ENCODE measurements at regions not wholly inside any gene's neighbourhood (a gene's known extent, or its start where the extent isn't known, plus 50 kb on each side); places are given as distances from the start of the nearest gene placed in this dataset.
"Not testable (repeated sequence)": the region's sequence is repeated elsewhere in the genome, so short reads cannot be mapped to it uniquely, and the experiment has no call there.

DNA sequence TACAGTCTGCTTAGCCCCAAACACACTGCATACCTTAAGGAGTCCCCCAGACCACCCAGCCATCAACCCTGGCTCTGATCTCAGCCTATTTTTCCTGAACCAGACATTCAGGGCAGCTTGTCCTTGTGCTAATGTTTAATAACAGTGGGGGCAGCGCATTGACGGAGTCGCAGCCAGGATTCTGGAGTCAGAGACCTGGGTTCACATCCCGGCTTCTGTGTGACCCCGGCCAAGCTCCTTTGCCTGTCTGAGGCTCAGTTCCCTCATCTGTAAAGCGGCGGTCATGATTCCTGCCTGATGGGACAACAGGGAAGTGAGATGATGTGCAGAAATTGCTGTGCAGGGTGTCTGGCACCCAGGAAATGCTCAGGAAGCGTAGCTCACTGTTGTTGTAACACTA, 63.1 kb downstream of the MATN1 start:
- no peak for DNase-seq

DNA sequence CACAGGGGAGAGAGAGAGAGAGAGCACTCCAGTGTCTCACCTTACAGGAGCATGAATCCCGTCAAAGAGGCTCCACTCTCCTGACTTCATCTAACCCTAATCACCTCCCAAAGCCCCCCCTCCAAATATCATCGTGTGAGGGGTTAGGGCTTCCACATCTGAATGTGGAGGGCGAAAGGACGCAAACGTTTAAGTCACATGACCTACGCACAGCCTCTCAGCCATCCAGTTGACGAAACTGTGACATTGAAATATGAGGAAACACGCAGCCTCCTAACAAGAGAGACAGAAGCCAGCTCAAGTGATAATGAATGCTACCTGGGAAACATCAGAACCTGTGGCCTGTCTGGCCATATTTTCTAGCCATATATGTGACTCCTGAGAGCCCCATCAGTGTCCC, 63.7 kb downstream of the MATN1 start:
- no peak for DNase-seq

DNA sequence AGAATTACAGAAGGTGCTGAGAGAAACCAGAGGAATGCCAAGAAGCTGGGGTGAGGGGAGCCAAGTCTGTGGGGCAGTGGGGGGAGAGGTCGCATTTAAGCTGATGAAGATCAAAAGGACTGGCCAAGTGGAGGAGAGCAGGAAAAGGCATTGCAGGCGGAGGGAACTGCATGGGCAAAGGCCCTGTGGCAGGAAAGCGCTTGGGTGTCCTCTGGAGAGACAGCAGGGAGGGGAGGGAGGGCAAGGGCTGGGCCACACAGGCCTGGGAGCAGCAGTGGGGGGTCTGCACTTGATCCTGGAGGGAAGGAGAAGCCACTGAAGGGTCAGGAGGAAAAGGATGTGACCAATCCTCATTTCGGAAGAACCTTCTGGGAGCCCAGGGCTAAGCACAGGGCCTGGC, 65.0 kb downstream of the MATN1 start:
- DNase-seq: not testable (repeated sequence)

DNA sequence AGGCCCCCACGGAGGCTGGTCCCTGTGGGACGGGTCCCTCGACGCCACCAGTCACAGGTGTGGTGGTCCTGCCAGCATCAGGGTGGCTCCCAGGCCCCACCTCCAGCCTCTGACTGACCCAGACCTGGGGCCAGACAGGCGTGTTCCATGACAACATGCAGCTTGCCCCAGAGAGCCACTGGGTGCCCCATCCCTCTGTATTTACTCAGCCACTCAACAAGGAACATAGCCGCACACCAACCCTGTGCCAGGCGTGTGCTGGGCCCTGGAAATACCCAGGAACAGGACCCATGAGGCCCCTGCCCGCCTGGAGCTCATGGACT, 65.4 kb downstream of the MATN1 start:
- no peak for DNase-seq

DNA sequence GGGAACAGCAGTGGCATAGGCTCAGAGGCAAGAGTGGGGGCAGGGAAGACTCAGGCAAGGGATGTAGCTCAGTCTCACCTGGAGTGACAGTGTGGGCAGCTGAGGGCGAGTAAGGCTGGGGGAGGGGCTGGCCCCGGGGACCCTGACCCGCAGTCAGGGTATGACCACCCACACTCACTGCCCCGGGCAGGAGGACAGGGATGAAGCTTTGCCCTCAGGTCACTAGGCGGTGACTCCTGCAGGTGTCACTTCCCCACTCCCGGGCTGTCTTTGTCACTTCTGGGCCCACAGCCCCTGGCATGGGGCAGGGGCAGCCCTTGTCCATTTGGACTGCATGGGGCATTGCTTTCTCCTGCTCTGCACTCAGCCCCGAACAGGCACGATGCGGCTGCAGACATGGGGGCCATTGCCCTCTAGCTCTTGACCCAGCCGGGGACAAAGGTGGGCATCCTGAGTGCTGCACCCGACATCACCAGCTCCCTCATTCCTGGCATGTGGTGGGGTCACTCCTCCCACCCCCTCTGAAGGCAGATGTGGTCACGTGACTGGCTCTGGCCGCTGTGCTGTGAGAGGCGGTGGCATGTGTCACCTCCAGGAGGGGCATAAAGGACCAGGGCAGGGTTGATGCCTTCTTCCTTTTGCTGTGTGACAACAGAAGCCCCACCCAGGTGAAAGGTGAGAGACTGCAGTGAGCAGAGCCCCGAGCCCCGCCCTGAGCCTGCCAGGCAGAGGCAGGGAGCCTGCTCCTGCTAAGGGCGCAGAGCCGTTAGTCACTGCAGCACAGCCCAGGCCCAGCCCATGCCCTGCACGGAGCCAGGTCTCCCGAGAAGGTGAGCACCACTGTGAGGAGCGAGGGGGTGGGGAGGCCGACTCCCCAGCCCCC, 66.0 kb downstream of the MATN1 start:
- DNase-seq: no peak

DNA sequence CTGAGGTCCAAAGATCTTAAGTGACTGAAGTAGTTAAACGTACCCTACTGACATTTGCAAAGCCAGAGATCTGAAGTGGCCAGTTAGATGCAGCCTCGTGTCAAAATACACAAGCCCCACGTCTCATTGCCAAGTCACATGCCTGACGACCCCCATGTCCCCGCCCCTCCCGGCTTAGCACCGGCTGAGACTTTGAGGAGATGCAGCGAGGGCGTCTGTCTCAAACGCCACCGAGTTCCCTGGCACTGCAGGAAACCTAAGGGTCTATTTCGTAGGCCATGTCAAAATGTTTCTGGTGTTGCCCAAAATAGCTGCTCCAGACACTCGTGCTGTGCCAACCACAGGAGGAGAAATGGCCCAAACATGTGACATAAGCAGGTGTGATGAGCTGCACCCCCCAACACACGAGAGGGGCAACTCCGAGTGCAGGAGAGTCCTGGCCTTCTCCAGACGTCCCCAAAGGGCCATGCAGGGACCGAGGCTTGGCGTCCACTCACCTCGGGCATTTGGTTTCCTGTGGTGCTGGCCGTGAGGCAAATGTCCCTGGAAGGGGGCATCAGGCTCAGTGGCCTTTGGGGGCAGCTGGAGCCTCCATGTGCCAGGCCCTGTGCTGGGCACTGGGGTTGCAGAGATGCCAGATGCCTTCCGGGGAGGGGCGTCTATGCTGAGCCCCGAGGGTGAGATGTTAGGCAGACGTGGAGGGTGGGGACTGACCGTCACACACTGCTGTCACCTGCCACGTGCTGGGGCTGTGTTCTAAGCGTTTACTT, 67.0 kb downstream of the MATN1 start:
- DNase-seq: no peak

DNA sequence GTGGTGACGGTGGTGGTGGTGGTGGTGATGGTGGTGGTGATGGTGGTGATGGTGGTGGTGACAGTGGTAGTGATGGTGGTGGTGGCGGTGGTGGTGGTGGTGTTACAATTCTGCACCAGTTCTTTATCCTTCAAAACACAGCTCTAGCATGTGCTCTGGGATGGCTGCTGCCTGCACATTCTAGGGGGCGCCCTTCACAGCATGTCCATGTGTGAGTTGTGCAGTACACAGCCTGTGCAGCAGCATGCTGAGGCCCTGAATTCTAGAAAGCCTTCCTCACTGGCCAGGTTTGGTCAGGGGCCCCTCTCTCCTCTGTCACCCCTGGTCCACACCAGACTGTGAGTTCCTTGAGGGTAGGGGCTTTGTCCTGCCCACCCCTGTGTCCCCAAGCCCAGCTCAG, 67.7 kb downstream of the MATN1 start:
- DNase-seq: no peak

DNA sequence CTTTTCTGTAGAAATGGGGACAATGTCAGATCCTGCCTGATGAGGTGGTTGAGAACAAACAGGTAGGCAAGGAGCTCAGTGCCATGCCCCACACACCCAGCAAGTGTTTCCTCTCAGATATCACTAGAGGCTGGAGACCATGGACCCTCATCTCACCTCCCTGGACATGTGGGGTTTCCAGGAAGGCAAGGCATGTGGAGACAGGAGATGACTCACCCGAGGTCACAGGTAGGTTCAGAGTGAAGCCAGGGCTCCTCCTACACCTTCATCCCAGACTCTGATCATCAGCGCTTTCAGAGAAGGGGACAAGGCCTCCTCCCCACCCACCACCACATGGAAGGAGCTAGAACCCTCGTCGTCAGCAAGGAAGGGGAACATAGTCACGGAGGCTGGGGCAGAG, 69.2 kb downstream of the MATN1 start:
- DNase-seq: no peak

DNA sequence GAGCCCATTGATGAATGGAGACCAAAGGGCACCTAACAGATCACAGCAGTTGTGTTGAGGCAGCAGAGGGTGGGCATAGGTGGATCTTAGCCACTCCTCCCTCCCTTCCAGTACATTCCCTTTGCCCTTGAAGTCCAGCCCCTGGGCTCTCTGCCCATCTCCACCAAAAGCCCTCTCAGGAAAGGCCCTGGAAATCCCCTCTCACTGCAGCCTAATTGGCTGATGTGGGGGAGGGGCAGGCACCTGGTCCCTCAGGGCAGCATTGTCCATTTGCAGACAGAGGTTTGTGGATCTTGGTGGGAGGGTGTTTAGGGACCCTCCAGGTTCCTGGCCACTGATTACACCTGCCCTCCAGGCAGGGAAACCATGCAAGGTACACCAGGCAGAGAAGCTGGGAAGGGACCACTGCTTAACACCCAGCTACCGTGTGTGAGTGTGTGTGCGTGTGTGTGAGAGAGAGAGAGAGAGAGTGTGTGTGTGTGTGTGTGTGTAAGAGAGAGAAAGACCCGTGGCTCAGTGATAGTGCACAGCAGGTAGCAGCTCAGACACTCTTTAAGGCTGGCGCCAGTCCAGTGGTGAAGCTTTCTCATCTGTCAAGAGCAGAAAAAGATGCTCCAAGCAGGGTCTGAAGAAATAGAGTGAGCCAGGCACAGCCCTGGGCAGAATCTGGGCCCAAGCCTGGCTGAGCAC, 71.1 kb downstream of the MATN1 start:
- DNase-seq: no peak

DNA sequence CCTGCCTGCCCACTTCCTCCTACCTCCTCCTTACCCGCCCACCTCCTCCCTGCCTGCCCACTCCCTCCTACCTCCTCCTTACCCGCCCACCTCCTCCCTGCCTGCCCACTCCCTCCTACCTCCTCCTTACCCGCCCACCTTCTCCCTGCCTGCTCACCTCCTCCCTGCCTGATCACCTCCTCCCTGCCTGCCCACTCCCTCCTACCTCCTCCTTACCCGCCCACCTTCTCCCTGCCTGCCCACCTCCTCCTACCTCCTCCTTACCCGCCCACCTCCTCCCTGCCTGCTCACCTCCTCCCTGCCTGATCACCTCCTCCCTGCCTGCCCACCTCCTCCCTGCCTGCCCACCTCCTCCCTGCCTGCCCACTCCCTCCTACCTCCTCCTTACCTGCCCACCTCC, 72.0 kb downstream of the MATN1 start:
- DNase-seq: not testable (repeated sequence)

DNA sequence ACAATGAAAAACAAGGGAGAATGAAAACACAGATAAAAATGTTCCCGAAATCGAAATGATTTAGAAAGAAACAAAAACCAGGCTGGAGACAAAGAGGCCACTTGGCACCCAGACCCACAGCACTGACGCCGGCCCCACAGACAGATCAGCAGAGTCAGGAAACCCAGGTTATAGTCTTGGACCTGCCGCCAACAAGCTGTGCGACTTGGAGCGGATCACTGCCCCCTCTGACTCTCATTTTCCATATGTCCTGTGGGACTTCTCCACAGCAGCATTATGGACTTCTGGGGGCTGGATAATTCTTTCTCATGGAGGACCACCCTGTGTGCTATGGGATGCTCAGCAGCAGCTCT, 72.4 kb downstream of the MATN1 start:
- no peak for DNase-seq

DNA sequence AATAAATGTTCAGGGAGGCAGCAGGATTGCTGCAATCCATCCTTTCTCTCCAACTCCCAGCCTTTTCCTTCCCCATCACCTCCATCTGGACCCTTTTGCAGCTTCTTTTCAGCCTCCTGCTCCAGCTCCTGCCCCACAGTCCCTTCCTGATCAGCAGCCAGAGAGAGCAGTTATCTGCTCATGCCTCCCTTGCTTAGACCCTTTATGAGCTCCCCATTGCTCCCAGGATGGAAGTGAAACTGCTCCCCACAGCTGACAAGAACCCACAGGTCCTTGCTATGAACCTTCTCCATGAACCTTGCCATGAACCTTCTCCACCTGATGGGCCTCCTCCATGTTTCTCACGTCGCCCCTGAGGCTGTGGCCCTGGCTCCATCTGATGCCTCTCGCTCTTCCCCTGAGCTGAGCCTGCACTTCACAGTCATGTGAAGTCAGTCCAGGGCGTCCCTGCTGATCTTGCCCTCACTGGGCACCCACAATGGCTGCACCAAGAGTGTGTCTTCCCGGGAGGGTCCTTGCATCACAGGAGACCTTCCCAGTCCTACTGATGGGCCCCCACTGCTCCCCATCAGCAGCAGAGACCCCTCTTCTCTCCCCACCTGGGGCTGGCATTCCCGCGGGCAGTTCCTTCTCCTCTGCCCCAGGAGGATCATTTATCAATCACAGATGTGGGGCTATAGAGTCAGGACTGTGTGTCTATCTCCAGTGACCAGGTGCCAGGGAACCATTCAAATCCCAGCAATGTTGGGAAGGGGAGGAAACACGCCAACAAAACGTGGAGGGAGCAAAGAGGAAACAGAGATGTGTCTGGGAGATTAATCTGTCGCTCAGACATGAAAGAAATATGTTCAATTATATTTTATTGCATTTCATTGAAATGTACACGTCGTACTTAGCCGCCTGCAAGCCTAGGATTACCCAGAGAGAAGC, 73.1 kb downstream of the MATN1 start:
- no peak for DNase-seq

DNA sequence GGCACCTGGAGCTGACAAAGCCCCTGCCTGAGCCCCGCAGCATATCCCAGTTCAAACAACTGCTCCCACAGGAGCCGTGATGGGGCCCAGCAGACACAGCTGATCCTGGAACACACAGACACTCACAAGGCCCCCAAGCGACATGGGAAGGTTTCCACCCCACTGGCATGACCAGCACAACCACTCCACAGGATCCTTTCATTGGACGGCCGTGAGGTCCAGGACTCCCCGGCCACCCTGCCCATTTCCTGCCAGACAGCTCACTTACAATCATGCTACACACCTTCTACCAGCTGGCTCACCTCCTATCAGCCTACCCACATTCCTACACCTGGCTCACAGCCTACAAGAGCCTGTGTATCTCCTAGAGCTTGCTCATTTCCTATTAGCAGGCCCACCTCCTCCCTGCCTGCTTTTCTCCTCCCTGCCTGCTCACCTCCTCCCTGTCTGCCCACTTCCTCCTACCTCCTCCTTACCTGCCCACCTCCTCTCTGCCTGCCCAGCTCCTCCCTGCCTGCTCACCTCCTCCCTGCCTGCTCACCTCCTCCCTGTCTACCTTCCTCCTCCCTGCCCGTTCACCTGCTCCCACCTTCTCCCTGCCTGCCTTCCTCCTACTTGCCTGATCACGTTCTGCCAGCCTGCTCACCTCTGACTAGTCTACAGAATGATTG, 73.9 kb downstream of the MATN1 start:
- no peak for DNase-seq

DNA sequence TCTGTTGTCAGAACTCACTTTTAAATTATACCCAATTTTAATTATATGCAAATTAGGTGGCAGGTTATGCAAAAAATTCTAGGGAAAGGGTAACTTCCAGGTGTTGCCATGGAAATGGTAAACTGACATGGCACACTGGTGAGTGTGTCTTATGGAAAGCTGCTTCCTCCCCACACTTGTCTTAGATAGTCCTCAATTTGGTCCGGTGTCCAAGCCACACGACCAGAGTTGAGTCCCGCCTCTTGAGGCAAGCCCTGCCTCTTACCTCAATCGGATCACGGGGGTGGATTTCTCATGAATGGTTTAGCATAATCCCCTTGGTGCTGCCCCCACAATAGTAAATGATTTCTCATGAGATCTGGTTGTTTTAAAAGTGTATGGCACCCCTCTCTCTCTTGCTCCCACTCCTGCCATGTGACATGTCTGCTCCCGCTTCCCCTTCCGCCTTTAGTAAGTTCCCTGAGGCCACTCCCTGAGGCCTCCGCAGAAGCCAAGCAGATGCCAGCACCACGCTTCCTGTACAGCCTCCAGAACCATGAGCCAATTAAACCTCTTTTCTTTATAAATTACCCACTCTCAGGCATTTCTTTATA, 74.9 kb downstream of the MATN1 start:
- no peak for DNase-seq

DNA sequence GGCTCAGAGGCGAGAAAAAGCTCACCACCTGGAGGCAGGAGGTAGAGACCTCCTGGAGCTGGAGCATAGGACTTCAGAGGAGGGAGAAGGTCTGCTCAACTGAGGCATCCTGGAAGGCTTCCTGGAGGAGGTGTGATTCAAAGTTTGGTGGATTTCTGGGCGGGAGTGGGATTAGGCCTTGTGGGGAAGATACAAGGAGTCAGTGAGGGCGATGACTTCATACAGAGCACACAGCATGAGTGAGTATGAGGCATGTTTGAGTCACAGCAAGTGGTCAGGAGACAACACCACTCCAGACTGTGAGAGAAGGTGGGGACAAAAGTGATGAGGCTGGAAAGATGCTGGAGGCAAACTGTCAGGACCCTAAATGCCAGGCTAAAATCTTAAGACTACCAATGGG, 77.6 kb downstream of the MATN1 start:
- DNase-seq: no peak

DNA sequence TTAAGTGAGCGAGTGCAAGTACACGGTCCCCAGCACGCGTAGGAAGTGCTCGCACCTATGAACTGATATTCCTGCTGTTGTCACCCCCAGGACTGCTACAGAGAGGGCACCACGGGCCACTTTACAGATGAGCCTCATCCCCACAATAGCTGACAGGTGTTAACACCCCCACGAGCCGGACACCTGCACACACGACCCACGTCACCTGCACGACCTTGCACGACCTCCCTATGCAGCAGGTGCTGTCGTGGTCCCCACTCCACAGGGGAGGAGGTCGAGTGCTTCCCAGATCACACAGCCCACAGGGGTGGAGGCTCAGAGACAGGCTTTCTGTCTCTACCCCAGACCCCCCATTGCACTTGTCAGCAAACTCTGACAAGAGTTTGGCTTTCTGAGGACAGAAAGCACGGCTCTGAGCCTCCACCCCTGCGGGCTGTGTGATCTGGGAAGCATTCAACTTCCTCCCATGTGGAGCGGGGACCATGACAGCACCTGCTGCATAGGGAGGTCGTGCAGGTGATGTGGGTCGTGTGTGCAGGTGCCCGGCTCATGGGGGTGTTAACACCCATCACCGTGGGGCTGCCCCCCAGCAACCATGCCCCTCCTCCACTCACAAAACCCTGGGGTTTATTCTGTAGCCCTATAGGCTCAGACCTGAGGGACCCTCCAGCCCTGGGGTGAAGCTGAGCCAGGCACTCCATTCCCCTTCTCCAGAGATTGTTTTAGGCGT, 80.8 kb downstream of the MATN1 start:
- no peak for DNase-seq

DNA sequence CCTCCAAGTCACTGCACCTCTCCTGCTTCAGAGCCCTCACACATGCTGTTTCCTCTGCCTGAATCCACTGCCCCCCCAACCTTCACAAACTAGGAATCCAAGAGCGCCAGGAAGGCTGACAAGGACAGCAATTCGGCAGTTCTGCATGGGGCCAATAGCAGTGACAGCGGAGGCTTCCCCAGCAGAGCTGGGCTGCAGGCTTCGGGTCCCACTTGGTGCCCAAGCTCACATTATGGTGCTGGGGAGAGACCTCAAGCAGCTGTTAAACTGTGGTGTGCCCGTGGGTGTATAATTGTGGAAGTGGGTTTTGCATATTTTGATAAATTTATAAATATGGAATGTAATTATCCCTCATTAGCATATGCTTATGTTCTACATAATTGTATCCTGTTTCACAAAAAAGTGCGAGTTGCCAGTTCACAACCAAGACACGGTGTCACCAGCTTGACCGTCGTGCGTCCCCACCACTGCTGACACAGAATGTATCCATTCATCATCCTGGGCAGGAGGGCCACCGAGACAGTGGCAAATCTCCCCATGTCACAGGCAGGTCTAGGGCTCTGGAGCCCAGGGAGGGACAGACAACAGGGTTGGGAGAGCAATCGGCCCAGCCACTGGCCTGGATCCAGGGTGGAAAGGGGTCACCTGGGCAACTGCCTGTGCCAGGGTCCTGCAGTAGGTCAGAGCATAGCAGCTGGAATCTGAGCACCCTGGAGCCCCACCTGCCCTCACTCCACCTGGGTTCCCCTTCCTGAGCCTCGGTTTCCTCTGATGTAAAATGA, 81.6 kb downstream of the MATN1 start:
- no peak for DNase-seq

DNA sequence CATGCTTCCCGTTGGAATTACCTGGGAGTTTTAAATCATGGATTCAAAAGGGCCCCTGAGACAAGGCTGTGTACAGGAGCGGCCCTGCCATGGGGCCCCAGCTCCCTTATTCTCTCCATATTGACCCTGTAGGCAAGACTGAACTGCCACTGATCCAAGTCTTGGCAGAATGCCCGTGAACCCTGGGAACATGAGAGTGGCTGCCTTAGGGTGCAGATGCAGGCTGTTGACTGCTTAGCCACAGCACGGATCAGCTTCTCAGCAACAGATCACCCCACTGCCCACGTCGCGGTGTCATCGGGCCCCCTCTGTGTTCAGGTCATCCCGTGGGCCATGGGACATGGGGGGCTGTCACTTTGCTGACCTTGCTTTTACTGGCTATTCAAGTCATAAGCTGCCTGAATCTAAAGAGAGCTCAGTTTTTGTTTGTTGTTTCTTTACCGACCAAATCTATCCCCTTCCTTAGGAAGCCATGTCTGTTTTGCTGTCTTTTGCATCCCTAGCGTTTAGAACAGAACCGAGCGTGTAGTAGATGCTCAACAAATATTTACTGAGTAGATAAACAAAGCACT, 83.4 kb downstream of the MATN1 start:
- no peak for DNase-seq

DNA sequence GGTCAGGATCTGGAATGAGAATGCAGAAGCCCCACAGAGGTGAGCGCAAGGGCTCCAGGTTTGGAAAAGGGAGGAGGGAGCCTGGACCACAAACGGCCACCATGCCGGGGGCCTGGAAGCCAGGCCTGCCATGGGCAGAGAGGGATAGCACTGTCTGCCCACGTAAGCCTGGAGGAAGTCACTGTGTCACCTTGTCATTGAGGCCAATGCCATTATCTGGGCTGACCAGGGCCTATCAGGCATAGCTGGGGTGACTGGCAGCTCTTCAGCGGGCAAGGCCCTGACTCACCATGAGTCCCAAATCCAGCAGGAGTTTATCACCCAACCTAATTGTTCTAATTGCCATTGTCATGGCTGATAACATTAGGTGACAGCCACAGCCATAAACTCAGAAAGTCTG, 84.6 kb downstream of the MATN1 start:
- DNase-seq: no peak

DNA sequence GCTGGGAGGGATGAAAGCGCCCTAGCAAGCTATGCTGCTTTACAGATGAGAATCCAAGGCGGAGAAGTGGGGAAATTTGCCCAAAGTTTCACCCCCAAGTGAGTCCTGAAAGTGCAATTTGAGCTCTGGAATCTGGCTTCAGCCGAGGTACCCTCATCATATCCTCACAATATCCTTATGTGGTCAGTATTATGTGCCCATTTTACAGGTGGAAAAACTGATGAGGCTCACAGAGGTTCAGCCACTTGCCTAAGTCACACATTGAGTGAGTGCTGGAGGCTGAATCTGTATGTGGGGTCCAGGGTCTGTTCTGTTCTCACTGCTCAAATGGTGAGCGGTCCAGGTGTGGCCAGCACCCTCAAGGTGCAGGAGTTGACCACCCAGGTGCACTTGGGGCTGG, 85.3 kb downstream of the MATN1 start:
- no peak for DNase-seq
